ENCODE measurements at regions not wholly inside any gene's neighbourhood (a gene's known extent, or its start where the extent isn't known, plus 50 kb on each side); places are given as distances from the start of the nearest gene placed in this dataset.
"Not testable (repeated sequence)": the region's sequence is repeated elsewhere in the genome, so short reads cannot be mapped to it uniquely, and the experiment has no call there.

GRCh38 chr13:59016250-59016649, 1147.5 kb downstream of the DIAPH3 start:
- DNase-seq: no peak

GRCh38 chr13:59024434-59024833, 1139.3 kb downstream of the DIAPH3 start:
- no peak for DNase-seq

- no peak for DNase-seq
These were observed 1129.5 kb downstream of the DIAPH3 start for GRCh38 chr13:59034198-59034597.

GRCh38 chr13:59038824-59039223, 1124.9 kb downstream of the DIAPH3 start:
- peak; percentile 41 for DNase-seq

- no peak for DNase-seq
These were observed 1120.7 kb downstream of the DIAPH3 start for GRCh38 chr13:59043016-59043415.

- DNase-seq: no peak
These were observed 1116.2 kb downstream of the DIAPH3 start for GRCh38 chr13:59047546-59047945.

- DNase-seq: no peak
These were observed 1102.1 kb downstream of the DIAPH3 start for GRCh38 chr13:59061621-59062020.

- no peak for DNase-seq
These were observed 1099.7 kb downstream of the DIAPH3 start for GRCh38 chr13:59064042-59064441.

- not testable (repeated sequence) for DNase-seq
These were observed 1087.3 kb downstream of the DIAPH3 start for GRCh38 chr13:59076386-59076785.

GRCh38 chr13:59086147-59086546, 1077.6 kb downstream of the DIAPH3 start:
- DNase-seq: no peak

- no peak for DNase-seq
These were observed 1075.0 kb downstream of the DIAPH3 start for GRCh38 chr13:59088716-59089115.

- DNase-seq: no peak
These were observed 1069.5 kb downstream of the DIAPH3 start for GRCh38 chr13:59094181-59094580.

GRCh38 chr13:59099182-59099974, 1064.3 kb downstream of the DIAPH3 start:
- no peak for DNase-seq

GRCh38 chr13:59103004-59103768, 1060.5 kb downstream of the DIAPH3 start:
- DNase-seq: no peak

GRCh38 chr13:59111751-59112171, 1052.0 kb downstream of the DIAPH3 start:
- DNase-seq: no peak

GRCh38 chr13:59112221-59112718, 1051.5 kb downstream of the DIAPH3 start:
- DNase-seq: no peak

GRCh38 chr13:59119475-59119874, 1044.3 kb downstream of the DIAPH3 start:
- DNase-seq: no peak

- DNase-seq: no peak
These were observed 1043.4 kb downstream of the DIAPH3 start for GRCh38 chr13:59120297-59120843.

- DNase-seq: no peak
These were observed 1042.2 kb downstream of the DIAPH3 start for GRCh38 chr13:59121507-59121906.

- DNase-seq: no peak
These were observed 1037.3 kb downstream of the DIAPH3 start for GRCh38 chr13:59126474-59126873.

- no peak for DNase-seq
These were observed 1029.8 kb downstream of the DIAPH3 start for GRCh38 chr13:59133903-59134302.

- DNase-seq: no peak
These were observed 1019.0 kb downstream of the DIAPH3 start for GRCh38 chr13:59144700-59145099.

GRCh38 chr13:59145381-59145780, 1018.3 kb downstream of the DIAPH3 start:
- no peak for DNase-seq

GRCh38 chr13:59157181-59157580, 1006.5 kb downstream of the DIAPH3 start:
- no peak for DNase-seq

Measured in SHP77 treated with DMSO at 0.1 percent for 48 hours (cell line).